H9 (cell line): ENCODE measurements at regions not wholly inside any gene's neighbourhood (a gene's known extent, or its start where the extent isn't known, plus 50 kb on each side); places are given as distances from the start of the nearest gene placed in this dataset.

Experiments
- DNase-seq: peaks from one replicate; pipeline ENCODE4 v3.0.0-alpha.2; 2017
- H2AFZ ChIP-seq: one replicate; pipeline ENCODE4 v1.6.1; 2013; ENCODE audit warnings: mild to moderate bottlenecking, low read length, control low read depth, moderate library complexity
- H2AK5ac ChIP-seq: 2 replicates; pipeline ENCODE4 v1.6.1; 2013; ENCODE audit warnings: low read length, control low read depth, mixed read lengths; ENCODE audit not compliant: insufficient read length
- H2BK120ac ChIP-seq: one replicate; pipeline ENCODE4 v1.6.1; 2013; ENCODE audit warnings: low read depth, mild to moderate bottlenecking, low read length, control low read depth, inconsistent platforms; ENCODE audit not compliant: poor library complexity, severe bottlenecking
- H2BK12ac ChIP-seq: 2 replicates; pipeline ENCODE4 v1.6.1; 2013; ENCODE audit warnings: low read length, control low read depth, mixed read lengths, low read depth; ENCODE audit not compliant: insufficient read length
- H2BK15ac ChIP-seq: 2 replicates; pipeline ENCODE4 v1.6.1; 2013; ENCODE audit warnings: low read depth, low read length, control low read depth
- H2BK20ac ChIP-seq: one replicate; pipeline ENCODE4 v1.6.1; 2013; ENCODE audit warnings: low read depth, mild to moderate bottlenecking, low read length, control low read depth, inconsistent platforms; ENCODE audit not compliant: poor library complexity, severe bottlenecking
- H2BK5ac ChIP-seq: 2 replicates; pipeline ENCODE4 v1.6.1; 2013; ENCODE audit warnings: low read length, control low read depth, mixed read lengths; ENCODE audit not compliant: insufficient read length
- H3K14ac ChIP-seq: 2 replicates; pipeline ENCODE4 v1.6.1; 2013; ENCODE audit warnings: low read length, control low read depth; ENCODE audit not compliant: insufficient read depth
- H3K18ac ChIP-seq: 2 replicates; pipeline ENCODE4 v1.6.1; 2013; ENCODE audit warnings: low read depth, mild to moderate bottlenecking, mixed read lengths, low read length, control low read depth; ENCODE audit not compliant: insufficient read length
- H3K23ac ChIP-seq: 2 replicates; pipeline ENCODE4 v1.6.1; 2013; ENCODE audit warnings: low read length, control low read depth, mixed read lengths, low read depth; ENCODE audit not compliant: insufficient read length
- H3K23me2 ChIP-seq: 2 replicates; pipeline ENCODE4 v1.6.1; 2013; ENCODE audit warnings: low read depth, mild to moderate bottlenecking, mixed read lengths, low read length, control low read depth; ENCODE audit not compliant: insufficient read length, poor library complexity, severe bottlenecking
- H3K27ac ChIP-seq: 2 replicates; pipeline ENCODE4 v1.5.1; 2013; ENCODE audit warnings: low read length, control low read depth, mixed read lengths, low read depth; ENCODE audit not compliant: insufficient read length
- H3K27me3 ChIP-seq: 2 replicates; pipeline ENCODE4 v1.6.1; 2013; ENCODE audit warnings: low read length, control low read depth, inconsistent platforms; ENCODE audit not compliant: insufficient read depth
- H3K4ac ChIP-seq: 2 replicates; pipeline ENCODE4 v1.6.1; 2013; ENCODE audit warnings: low read depth, mild to moderate bottlenecking, control low read depth, inconsistent platforms, low read length, moderate library complexity
- H3K4me1 ChIP-seq: 2 replicates; pipeline ENCODE4 v1.6.1; 2013; ENCODE audit warnings: low read length, control low read depth, inconsistent platforms; ENCODE audit not compliant: insufficient read depth
- H3K4me2 ChIP-seq: 2 replicates; pipeline ENCODE4 v1.6.1; 2013; ENCODE audit warnings: low read length, control low read depth, mixed read lengths; ENCODE audit not compliant: insufficient read length, insufficient read depth
- H3K56ac ChIP-seq: 2 replicates; pipeline ENCODE4 v1.6.1; 2013; ENCODE audit warnings: low read depth, mild to moderate bottlenecking, mixed read lengths, low read length, control low read depth; ENCODE audit not compliant: insufficient read length
- H3K79me1 ChIP-seq: 2 replicates; pipeline ENCODE4 v1.6.1; 2013; ENCODE audit warnings: low read depth, mild to moderate bottlenecking, moderate library complexity, low read length, control low read depth, inconsistent platforms; ENCODE audit not compliant: insufficient read depth, poor library complexity, severe bottlenecking
- H3K79me2 ChIP-seq: 2 replicates; pipeline ENCODE4 v1.6.1; 2013; ENCODE audit warnings: low read length, control low read depth, inconsistent platforms; ENCODE audit not compliant: insufficient read depth
- H3K9ac ChIP-seq: 2 replicates; pipeline ENCODE4 v1.6.1; 2013; ENCODE audit warnings: low read length, control low read depth, mixed read lengths; ENCODE audit not compliant: insufficient read length; ENCODE audit errors: extremely low read depth
- H3K9me3 ChIP-seq: one replicate; pipeline ENCODE4 v1.6.1; 2013; ENCODE audit warnings: low read depth, low read length, inconsistent platforms; ENCODE audit not compliant: control insufficient read depth
- H3T11ph ChIP-seq: one replicate; pipeline ENCODE4 v1.6.1; 2013; ENCODE audit warnings: mild to moderate bottlenecking, low read length, control low read depth, inconsistent platforms
- H4K20me1 ChIP-seq: one replicate; pipeline ENCODE4 v1.6.1; 2013; ENCODE audit not compliant: control insufficient read depth, insufficient read length, insufficient read depth
- H4K5ac ChIP-seq: 2 replicates; pipeline ENCODE4 v1.6.1; 2013; ENCODE audit warnings: low read depth, mild to moderate bottlenecking, mixed read lengths, low read length, control low read depth; ENCODE audit not compliant: insufficient read length
- H4K8ac ChIP-seq: replicated peaks from 2 replicates; pipeline ENCODE4 v1.6.1; 2013; ENCODE audit warnings: low read length, control low read depth, mixed read lengths, low read depth; ENCODE audit not compliant: insufficient read length
- H4K91ac ChIP-seq: 2 replicates; pipeline ENCODE4 v1.6.1; 2013; ENCODE audit warnings: low read depth, mild to moderate bottlenecking, moderate library complexity, mixed read lengths, low read length, control low read depth; ENCODE audit not compliant: insufficient read length
- H3K27ac Mint-ChIP-seq, 3 experiments: 2 replicates in 2 of 3; 3 replicates in 1 of 3; pipeline ENCODE4 v1.8.0; 2020 to 2021; ENCODE audit warnings: mixed read lengths in 3 of 3, mild to moderate bottlenecking in 1 of 3, moderate library complexity in 1 of 3
- H3K27me3 Mint-ChIP-seq: 2 replicates; pipeline ENCODE4 v1.8.0; 2021; ENCODE audit warnings: low read depth, mild to moderate bottlenecking, moderate library complexity, mixed read lengths
- H3K36me3 Mint-ChIP-seq, 3 experiments: 2 replicates in 2 of 3; 3 replicates in 1 of 3; pipeline ENCODE4 v1.8.0; 2020 to 2021; ENCODE audit warnings: low read depth in 3 of 3, mixed read lengths in 3 of 3; ENCODE audit not compliant: insufficient read depth in 1 of 3
- H3K4me1 Mint-ChIP-seq, 2 experiments: 2 replicates each; pipeline ENCODE4 v1.8.0; 2020; ENCODE audit warnings: mixed read lengths in 2 of 2
- H3K4me3 Mint-ChIP-seq, 2 experiments: 2 replicates in 1 of 2; 3 replicates in 1 of 2; pipeline ENCODE4 v1.8.0; 2020 to 2021; ENCODE audit warnings: mild to moderate bottlenecking in 2 of 2, mixed read lengths in 2 of 2, moderate library complexity in 1 of 2
- H3K9me3 Mint-ChIP-seq, 2 experiments: 2 replicates in 1 of 2; 3 replicates in 1 of 2; pipeline ENCODE4 v1.8.0; 2020; ENCODE audit warnings: mild to moderate bottlenecking in 2 of 2, mixed read lengths in 2 of 2, moderate library complexity in 1 of 2
- CTCF ChIP-seq: fragments of 200-600 bp; sonication (generic); conservative IDR thresholded peaks from 3 replicates; pipeline ENCODE4 v1.8.0; 2021; ENCODE audit warnings: antibody characterized with exemption, mild to moderate bottlenecking
- WGBS: extraction: QIAGEN DNeasy Blood & Tissue Kit; methylation state at CpG from one replicate; pipeline ENCODE4 v1.1.7; 2013; ENCODE audit warnings: missing lambda C conversion rate, low lambda C conversion rate, mixed read lengths; ENCODE audit not compliant: insufficient read length; ENCODE audit errors: extremely low coverage; 5-methylcytosine and 5-hydroxymethylcytosine counted together

- Histone ChIP-seq H3K79me2 (no peaks in the 10 kb centered on the region), H2BK120ac (no peak overlapping the region), H3K9ac (no peak overlapping the region), H4K20me1 (no peaks in the 10 kb centered on the region), H3K56ac (no peak overlapping the region), H3K27ac (no peak overlapping the region), H3K4me1 (no peaks in the 10 kb centered on the region), H3K4me2 (no peak overlapping the region), H3T11ph (no peak overlapping the region), H4K5ac (no peak overlapping the region), H3K27me3 (no peaks in the 10 kb centered on the region; the same call in 1 of the 2 replicates), H3K18ac (no peak overlapping the region), H4K91ac (no peak overlapping the region), H3K23ac (no peak overlapping the region), H3K23me2 (no peaks in the 10 kb centered on the region), H2AK5ac (no peak overlapping the region), H3K9me3 (no peaks in the 10 kb centered on the region), H4K8ac (no peak overlapping the region), H2AFZ (no peak overlapping the region), H2BK5ac (no peak overlapping the region), H3K4ac (no peak overlapping the region), H3K14ac (no peak overlapping the region), H2BK12ac (no peak overlapping the region), H3K79me1 (no peaks in the 10 kb centered on the region), H2BK20ac (no peak overlapping the region), H2BK15ac (no peak overlapping the region)
- H3K36me3 Mint-ChIP-seq, result peaks cover 7 to 39% (median 10%) of the 10 kb centered on the region in 3 experiments; a peak in 6 of 7 replicates
- peaks cover 15 to 19% of the 10 kb centered on the region in 2 experiments for H3K4me1 Mint-ChIP-seq
- H3K27ac Mint-ChIP-seq, result peak overlapping the region in 1 of 3 experiments; percentile 10; a peak in 1 of 7 replicates
- WGBS, result no CpG with 5 or more reads among the region's 2 CpGs
- no peak overlapping the region for H3K4me3 Mint-ChIP-seq
- no peak for TF ChIP-seq CTCF
- DNase-seq, result no peak
- peaks cover 33% of the 10 kb centered on the region in 2 experiments for H3K9me3 Mint-ChIP-seq
- H3K27me3 Mint-ChIP-seq, result no peaks in the 10 kb centered on the region; the same call in none of the 2 replicates
Measured at GRCh38 chr6:114581293-114581692, 238.5 kb upstream of the HS3ST5 start.
